ENCODE measurements at regions not wholly inside any gene's neighbourhood (a gene's known extent, or its start where the extent isn't known, plus 50 kb on each side); places are given as distances from the start of the nearest gene placed in this dataset.
"Not testable (repeated sequence)": the region's sequence is repeated elsewhere in the genome, so short reads cannot be mapped to it uniquely, and the experiment has no call there.

DNA sequence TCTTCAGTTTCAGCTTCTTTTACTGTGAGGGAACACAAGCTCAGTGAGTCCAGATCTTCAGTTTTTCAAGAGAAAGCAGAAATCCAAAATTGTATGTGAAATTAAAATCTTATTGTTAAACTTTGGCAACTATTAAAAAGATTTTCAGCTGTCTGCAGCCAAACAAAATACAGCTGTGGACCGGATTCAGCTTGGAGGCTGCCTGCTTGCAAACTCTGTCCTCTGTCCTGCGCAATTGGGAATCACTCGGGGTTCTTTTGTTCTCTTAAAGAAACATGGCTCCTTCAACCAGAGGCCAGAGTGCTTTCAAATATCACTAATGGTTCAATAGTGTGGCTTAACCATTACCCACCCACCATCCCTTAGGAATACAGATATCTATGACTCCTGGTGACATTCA is 201.2 kb downstream of the CHIC2 start:
- no peaks in the 10 kb centered on the region for H3K9me3 Mint-ChIP-seq
- no peak overlapping the region for H3K4me3 Mint-ChIP-seq
- H3K4me1 Mint-ChIP-seq, result no peaks in the 10 kb centered on the region
- ATAC-seq (no peak), DNase-seq (no peak)
- no peak overlapping the region for H3K27ac Mint-ChIP-seq
- H3K27me3 Mint-ChIP-seq, result no peaks in the 10 kb centered on the region

DNA sequence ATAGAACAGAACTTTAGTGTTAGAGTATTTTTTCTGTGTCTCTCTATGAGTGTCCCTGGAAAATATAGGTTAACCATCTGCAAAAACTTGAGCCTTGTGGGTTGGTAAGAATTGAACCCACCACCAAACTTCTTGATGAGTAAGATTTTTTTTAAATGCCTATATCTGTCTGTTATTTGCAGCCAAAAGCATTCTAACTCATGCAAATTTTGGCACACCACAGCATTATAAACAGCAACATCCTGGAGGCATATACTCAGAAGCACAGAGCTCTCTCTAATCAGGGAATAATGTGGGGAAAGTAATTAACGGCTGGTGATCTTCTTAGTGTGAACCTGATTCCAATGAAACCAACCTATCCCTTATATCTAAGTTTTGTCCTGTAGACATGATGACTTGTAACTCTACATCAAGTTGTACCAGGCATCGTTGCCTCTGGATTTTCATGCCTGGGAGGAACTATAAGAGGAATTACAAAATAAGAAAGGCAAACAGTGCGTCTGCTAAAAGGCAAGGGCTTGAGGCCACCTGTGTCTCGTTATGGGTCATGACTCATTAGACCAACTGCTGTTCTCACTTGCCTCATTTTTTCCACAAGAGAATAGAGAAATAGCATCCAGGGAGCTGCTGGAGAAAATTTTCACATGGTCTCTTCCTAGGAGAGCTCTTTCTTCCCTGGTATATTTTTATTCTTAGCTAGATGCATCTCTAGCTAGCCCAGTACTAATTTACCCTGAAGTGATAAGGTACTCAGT is 202.4 kb downstream of the CHIC2 start:
- DNase-seq (no peak), ATAC-seq (no peak)
- Mint-ChIP-seq H3K27me3 (no peaks in the 10 kb centered on the region), H3K27ac (no peak overlapping the region), H3K4me3 (no peak overlapping the region), H3K4me1 (no peaks in the 10 kb centered on the region), H3K9me3 (no peaks in the 10 kb centered on the region)

DNA sequence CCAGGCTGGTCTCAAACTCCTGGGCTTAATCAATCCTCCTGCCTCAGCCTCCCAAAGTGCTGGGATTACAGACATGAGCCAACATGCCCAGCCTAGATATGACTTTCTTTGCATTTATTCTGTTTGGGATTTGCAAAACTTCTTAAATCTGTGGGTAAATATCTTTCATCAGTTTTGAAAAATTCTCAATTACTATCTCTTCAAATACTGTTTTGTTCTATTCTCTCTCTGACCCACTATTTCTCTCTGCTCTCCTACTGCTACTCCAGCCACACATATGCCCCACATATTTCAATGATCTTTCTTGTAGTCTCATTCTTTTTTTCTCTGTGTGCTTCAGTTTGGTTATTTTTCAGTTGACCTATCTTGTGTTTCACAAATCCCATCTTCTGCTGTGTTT is 205.1 kb downstream of the CHIC2 start:
- Mint-ChIP-seq H3K4me3 (no peak overlapping the region), H3K27ac (no peak overlapping the region), H3K27me3 (peaks cover 12% of the 10 kb centered on the region), H3K4me1 (no peaks in the 10 kb centered on the region), H3K9me3 (no peaks in the 10 kb centered on the region)
- DNase-seq, result no peak
- no peak for ATAC-seq

DNA sequence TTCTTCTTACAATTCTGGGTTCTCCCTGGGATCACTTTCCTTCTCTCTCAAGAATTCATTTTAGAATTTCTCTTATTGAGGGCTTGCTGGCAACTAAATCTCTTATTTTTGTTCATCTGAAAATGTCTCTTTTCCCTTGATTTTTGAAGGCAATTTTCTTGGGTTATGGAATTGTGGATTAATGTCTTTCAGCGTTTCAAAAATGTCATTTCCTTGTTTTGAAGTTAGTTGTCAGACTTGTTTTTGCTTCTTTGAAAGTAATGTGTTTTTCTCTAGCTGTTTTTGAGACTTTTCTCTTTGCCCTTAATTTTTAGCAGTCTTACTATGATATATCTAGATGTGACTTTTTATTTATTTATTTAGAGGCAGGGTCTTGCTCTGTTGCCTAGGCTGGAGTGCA is 205.7 kb downstream of the CHIC2 start:
- no peaks in the 10 kb centered on the region for H3K9me3 Mint-ChIP-seq
- peaks cover 12% of the 10 kb centered on the region for H3K27me3 Mint-ChIP-seq
- H3K27ac Mint-ChIP-seq, result no peak overlapping the region
- ATAC-seq (no peak), DNase-seq (no peak)
- no peak overlapping the region for H3K4me3 Mint-ChIP-seq
- H3K4me1 Mint-ChIP-seq, result no peaks in the 10 kb centered on the region

DNA sequence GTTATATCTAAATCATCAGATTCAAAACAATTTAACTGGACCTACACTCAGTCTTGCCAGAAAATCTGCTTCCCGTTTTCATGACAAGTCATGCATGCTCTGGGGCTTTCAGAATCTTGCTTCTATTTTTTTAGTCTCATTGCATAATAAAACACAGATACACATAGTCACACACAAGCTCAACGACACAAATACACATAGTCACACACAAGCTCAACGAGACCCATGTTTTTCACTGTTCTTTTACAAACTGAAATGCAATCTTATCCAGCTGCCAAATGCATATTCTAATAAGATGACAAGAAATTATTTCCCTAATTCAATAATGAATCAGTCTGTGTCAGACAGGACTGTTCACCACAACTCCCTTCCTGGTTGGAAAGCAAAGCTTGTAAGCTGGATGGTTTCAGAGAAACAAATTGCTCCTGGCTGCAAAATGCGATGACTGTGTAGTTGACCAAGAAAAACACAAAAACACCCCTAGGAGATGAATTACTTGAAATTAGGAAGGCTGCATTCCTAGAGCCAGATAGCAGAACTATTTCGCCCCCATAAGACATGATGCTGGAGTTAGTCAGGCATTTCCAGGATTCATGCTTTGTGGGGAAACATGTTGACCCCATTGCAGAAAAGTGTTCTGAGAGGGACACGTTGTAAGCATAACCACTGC is 208.7 kb downstream of the CHIC2 start:
- Mint-ChIP-seq H3K27ac (no peak overlapping the region), H3K9me3 (no peaks in the 10 kb centered on the region), H3K27me3 (peaks cover 12% of the 10 kb centered on the region), H3K4me3 (no peak overlapping the region), H3K4me1 (no peaks in the 10 kb centered on the region)
- ATAC-seq (no peak), DNase-seq (no peak)

DNA sequence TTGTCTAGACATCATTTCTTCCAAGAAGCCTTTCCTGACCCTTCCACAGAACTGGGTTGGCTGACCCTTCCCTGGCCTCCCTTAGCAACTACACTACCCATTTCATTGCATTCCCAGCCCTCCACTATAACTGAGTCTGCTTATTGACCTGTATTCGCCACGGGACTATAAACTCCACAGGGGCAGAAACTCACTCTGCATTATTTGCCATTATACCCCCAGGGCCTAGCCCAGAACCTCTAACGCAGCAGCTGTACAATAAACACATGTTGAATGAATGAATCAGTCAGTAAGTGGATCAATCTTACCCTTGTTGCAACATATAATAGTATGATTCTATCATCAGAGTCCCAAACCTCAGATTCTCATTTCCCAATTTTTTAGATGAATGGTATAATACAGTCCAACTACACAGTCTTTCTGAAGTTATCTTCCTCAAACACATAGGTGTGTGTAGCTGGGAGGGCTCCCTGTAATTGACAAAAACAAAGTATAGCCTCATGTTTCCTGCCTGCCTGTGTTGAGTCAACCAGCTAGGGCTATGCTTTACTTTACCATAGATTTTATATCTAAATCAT is 209.3 kb downstream of the CHIC2 start:
- DNase-seq (no peak), ATAC-seq (no peak)
- Mint-ChIP-seq H3K4me1 (no peaks in the 10 kb centered on the region), H3K4me3 (no peak overlapping the region), H3K27ac (no peak overlapping the region), H3K9me3 (no peaks in the 10 kb centered on the region), H3K27me3 (peaks cover 12% of the 10 kb centered on the region)

DNA sequence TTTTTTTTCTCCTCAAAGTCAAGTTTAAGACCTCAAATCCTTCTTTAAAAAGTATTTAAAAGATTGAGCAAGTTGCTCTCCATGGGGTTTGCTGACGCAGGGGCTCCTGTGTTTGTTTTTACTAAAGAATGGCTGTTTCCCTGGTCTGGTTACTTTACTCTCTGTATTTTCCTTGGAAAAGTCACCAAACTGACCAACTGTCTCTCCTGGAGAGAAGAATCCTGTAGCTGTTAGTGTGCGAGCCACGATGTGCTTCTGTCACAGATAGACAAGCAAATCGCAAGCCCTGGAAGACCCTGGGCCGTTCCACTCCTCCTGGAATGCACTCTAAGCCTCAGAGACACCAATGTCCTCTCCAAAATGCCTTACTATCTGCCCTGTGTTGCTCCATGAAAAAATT is 212.1 kb downstream of the CHIC2 start:
- Mint-ChIP-seq H3K4me1 (no peaks in the 10 kb centered on the region), H3K9me3 (no peaks in the 10 kb centered on the region), H3K27ac (no peak overlapping the region), H3K27me3 (peaks cover 12% of the 10 kb centered on the region), H3K4me3 (no peak overlapping the region)
- ATAC-seq (no peak), DNase-seq (no peak)

DNA sequence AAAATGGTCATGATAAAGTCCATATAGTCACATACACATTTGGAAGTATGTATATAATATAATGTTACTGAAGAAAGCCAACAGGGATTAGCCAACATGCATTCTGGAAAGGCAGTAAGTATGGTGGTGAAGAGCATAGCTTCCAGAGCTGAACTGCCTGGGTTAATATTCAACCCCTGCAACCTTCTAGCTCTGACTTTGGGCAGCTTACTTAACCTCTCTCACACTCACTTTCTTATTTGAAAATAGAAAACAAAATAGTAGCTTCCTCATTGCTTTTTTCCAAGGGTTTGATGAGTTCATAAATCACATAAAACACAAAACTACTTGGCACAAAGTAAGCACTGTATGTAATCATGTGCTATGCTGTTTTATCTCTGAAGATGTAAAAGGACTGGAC is 216.4 kb downstream of the CHIC2 start:
- DNase-seq, result no peak
- Mint-ChIP-seq H3K27me3 (peaks cover 2% of the 10 kb centered on the region), H3K4me1 (no peaks in the 10 kb centered on the region), H3K9me3 (no peaks in the 10 kb centered on the region), H3K27ac (no peak overlapping the region), H3K4me3 (no peak overlapping the region)
- ATAC-seq, result no peak

DNA sequence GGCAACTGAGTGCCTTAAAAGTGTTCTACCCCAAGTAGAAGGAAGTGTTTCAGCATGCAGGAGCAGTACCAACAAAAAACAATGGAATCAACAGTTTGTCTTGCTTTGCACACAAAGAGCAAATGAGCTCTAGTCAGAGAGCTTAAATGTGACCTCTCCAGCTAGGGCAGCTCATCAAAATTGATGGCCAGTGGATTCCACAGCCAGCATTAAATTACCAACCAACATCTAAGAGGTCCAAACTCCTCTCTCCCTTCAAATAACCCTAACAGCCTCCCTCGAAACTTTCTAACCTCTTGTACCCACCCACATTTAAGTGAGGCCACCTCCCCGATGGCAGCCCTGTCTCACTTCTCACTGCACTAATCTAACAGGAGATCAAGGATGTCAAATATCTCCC is 219.9 kb downstream of the CHIC2 start:
- Mint-ChIP-seq H3K4me1 (no peaks in the 10 kb centered on the region), H3K9me3 (no peaks in the 10 kb centered on the region), H3K27ac (no peak overlapping the region), H3K27me3 (peaks cover 7% of the 10 kb centered on the region), H3K4me3 (no peak overlapping the region)
- DNase-seq (no peak), ATAC-seq (no peak)

DNA sequence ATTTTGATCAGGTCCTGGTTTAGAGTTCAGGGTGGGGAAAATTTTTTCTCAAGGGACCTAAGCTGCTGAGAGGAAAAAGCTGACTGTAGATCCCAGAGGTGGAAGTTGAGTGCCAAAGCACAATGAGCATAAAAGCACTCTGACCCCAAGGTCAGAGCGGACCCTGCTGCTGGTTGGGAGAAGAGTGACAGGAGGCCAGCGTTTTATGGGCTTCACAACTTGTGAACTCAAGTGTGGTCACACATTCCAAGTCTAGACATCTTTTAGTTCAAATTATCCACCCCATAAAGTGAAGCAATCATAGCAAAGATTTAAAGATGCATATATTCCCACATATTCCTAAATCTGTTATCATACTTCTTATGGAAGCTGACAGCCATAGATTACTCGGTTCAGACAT is 220.3 kb downstream of the CHIC2 start:
- Mint-ChIP-seq H3K4me1 (no peaks in the 10 kb centered on the region), H3K27me3 (peaks cover 7% of the 10 kb centered on the region), H3K4me3 (no peak overlapping the region), H3K9me3 (no peaks in the 10 kb centered on the region), H3K27ac (no peak overlapping the region)
- no peak for ATAC-seq
- DNase-seq, result no peak

DNA sequence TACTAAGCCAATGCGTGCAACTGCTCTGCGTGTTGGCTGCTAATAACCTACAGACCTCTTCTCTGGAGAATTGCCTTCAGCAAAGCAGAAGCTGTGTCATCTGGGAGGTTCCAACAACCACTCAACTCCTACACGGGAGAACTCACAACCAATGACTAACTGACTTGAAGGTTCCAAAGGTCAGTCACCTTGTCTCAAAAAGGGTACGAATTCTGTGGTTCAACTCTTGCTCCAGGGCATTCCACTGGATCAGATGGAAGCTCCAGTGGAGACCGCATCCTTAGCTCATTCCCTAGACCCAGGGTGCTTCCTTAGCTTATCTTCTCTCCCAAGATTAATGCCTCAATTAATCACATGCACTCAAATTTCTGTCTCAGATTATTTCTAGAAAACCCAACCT is 222.7 kb downstream of the CHIC2 start:
- Mint-ChIP-seq H3K4me1 (no peaks in the 10 kb centered on the region), H3K27ac (no peak overlapping the region), H3K27me3 (peaks cover 7% of the 10 kb centered on the region), H3K4me3 (no peak overlapping the region), H3K9me3 (peaks cover 9 to 10% of the 10 kb centered on the region in 2 donors)
- no peak for ATAC-seq
- DNase-seq, result no peak

DNA sequence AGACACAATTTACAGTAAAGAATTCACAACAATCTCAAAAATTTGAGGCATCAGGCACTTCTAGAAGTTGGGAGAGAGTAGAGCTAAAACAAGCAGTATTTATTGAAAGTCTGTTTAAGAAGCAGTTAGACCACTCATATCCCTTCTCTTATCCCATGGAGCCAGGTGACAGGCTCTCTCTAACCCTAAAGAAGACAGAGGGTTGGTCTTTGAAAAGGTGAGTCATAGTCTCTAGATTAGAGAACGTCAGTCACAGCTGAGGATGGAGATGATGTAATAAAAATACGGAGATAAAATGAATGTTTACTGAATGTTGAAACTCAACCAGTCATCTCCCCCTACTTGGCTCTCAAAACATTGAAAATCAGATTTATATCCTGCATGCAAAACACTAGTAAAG is 223.8 kb downstream of the CHIC2 start:
- H3K9me3 Mint-ChIP-seq, result peaks cover 13 to 21% of the 10 kb centered on the region in 2 donors
- DNase-seq, result no peak
- no peak overlapping the region for H3K4me3 Mint-ChIP-seq
- no peak for ATAC-seq
- H3K27ac Mint-ChIP-seq, result no peak overlapping the region
- no peaks in the 10 kb centered on the region for H3K4me1 Mint-ChIP-seq
- H3K27me3 Mint-ChIP-seq, result peaks cover 16% of the 10 kb centered on the region

DNA sequence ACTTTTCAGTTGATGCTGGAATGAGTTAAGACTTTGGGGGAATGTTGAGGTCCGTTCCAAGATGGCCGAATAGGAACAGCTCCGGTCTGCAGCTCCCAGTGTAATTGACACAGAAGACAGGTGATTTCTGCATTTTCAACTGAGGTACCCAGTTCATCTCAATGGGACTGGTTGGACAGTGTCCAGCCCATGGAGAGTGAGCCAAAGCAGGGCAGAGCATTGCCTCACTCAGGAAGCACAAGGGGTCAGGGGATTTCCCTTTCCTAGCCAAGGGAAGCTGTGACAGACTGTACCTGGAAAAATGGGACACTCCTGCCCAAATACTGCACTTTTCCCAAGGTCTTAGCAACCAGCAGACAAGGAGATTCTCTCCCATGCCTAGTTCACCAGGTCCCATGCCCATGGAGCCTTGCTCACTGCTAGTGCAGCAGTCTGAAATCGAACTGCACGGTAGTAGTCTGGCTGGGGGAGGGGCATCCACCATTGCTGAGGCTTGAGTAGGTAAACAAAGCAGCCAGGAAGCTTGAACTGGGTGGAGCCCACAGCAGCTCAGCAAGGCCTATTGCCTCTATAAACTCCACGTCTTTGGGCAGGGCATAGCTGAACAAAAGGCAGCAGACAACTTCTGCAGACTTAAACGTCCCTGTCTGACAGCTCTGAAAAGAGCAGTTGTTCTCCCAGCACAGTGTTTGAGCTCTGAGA is 231.0 kb downstream of the CHIC2 start:
- DNase-seq, H3K4me3 Mint-ChIP-seq, ATAC-seq, H3K27ac Mint-ChIP-seq, H3K4me1 Mint-ChIP-seq: not testable (repeated sequence)
- Mint-ChIP-seq H3K9me3 (peaks cover 29 to 45% of the 10 kb centered on the region in 2 donors), H3K27me3 (peaks cover 17% of the 10 kb centered on the region)

DNA sequence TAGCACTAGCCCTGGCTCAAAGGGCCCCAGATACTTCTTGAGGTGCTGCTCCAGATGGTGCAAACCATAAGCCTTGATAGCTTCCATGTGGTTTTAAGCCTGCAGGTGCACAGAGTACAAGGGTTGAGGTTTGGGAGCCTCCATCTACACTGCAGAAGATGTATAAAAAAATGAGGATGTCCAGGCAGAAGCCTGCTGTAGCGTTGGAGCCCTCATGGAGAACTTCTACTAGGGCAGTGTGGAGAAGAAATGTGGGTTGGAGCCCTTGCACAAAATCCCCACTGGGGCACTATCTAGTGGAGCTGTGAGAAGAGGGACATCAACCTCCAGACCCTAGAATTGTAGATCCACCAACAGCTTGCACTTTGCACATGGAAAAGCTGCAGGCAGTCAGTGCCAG is 231.9 kb downstream of the CHIC2 start:
- no peak overlapping the region for H3K27ac Mint-ChIP-seq

DNA sequence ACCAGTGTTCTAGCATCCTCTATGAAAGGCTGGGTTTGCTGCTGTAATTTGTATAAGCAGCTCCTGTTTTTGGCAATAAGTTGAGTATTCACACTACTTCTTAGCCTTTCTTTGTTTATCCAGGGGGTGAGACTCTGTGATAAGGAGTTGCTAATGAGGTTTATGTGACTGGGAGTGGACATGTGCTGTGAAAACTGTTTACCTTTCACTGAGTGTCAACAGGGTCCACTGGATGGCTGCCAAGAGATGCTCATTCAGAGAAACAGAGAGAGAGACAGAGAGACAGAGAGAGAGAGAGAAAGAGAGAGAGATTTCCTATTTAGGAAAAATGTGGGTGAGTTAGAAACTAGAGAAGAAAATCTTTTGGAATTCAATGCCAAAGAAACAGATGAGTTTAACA is 233.9 kb downstream of the CHIC2 start:
- ATAC-seq (no peak), DNase-seq (no peak)
- no peak overlapping the region for H3K27ac Mint-ChIP-seq
- H3K27me3 Mint-ChIP-seq, result peaks cover 16% of the 10 kb centered on the region
- peaks cover 27 to 43% of the 10 kb centered on the region in 2 donors for H3K9me3 Mint-ChIP-seq
- no peak overlapping the region for H3K4me3 Mint-ChIP-seq
- H3K4me1 Mint-ChIP-seq, result no peaks in the 10 kb centered on the region

More for the DNA sequence above, 231.9 kb downstream of the CHIC2 start:
- Mint-ChIP-seq H3K4me3 (no peak overlapping the region), H3K27me3 (peaks cover 26% of the 10 kb centered on the region), H3K9me3 (peaks cover 28 to 50% of the 10 kb centered on the region in 2 donors), H3K4me1 (no peaks in the 10 kb centered on the region)
- DNase-seq (no peak), ATAC-seq (no peak)
